ENCODE measurements at regions not wholly inside any gene's neighbourhood (a gene's known extent, or its start where the extent isn't known, plus 50 kb on each side); places are given as distances from the start of the nearest gene placed in this dataset.

GRCh38 chr18:55737781-55738468 is 149.9 kb upstream of the TCF4 start:
- TF ChIP-seq, protein P1, sequence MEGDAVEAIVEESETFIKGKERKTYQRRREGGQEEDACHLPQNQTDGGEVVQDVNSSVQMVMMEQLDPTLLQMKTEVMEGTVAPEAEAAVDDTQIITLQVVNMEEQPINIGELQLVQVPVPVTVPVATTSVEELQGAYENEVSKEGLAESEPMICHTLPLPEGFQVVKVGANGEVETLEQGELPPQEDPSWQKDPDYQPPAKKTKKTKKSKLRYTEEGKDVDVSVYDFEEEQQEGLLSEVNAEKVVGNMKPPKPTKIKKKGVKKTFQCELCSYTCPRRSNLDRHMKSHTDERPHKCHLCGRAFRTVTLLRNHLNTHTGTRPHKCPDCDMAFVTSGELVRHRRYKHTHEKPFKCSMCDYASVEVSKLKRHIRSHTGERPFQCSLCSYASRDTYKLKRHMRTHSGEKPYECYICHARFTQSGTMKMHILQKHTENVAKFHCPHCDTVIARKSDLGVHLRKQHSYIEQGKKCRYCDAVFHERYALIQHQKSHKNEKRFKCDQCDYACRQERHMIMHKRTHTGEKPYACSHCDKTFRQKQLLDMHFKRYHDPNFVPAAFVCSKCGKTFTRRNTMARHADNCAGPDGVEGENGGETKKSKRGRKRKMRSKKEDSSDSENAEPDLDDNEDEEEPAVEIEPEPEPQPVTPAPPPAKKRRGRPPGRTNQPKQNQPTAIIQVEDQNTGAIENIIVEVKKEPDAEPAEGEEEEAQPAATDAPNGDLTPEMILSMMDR (IDR thresholded peaks at IDR 0.05), result no peak
- no peak for TF ChIP-seq POLR2AphosphoS5 (IDR thresholded peaks at IDR 0.05; ENCODE audit: low read depth, low read length)

Measured in Panc1 (cell line).